ENCODE measurements at regions not wholly inside any gene's neighbourhood (a gene's known extent, or its start where the extent isn't known, plus 50 kb on each side); places are given as distances from the start of the nearest gene placed in this dataset.
"Not testable (repeated sequence)": the region's sequence is repeated elsewhere in the genome, so short reads cannot be mapped to it uniquely, and the experiment has no call there.

- DNase-seq: no peak
These were observed 278.9 kb downstream of the ADGRL2 start for GRCh38 chr1:82079607-82080006.

DNA sequence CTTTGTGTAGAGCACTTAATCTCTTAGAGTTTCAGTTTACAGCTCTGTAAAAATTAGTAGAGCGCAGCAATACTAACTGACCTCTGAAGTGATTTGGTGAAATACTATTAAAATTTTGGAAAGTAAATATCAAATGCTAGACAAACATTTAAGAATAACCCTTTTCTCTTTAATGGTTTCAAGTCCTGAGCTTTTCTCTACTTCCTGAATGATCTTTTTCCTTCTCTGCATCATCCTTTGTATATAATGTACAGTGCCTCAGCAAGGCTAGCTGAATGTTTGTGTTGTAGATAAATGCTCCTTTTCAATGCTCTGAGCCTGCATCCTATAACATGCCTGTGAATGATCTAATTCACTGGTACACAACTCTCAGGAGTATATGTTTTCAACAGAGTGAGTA lies 272.9 kb downstream of the ADGRL2 start:
- no peak for DNase-seq

GRCh38 chr1:82073071-82073470 lies 272.3 kb downstream of the ADGRL2 start:
- no peak for DNase-seq

DNA sequence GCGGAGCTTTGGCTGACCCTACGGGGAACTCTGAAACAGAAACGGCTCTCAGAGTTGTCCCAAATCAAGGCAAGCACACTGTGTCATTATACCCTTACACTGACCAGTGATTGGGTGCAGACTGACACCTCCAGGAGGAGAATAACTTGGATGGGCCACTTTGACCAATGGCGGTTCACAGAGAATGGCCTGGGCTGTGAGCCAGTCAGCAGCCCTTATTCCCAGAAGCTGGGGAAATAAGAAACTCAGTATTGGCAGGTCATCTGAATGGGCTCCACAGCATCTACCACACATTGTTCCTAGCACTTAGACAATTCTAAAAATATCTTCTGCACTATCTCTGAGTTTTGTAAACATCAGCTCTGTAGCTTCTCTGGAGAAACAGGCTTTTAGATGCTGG lies 265.2 kb downstream of the ADGRL2 start:
- DNase-seq: no peak

GRCh38 chr1:82064691-82065090 lies 264.0 kb downstream of the ADGRL2 start:
- DNase-seq: no peak

GRCh38 chr1:82062206-82062605 lies 261.5 kb downstream of the ADGRL2 start:
- no peak for DNase-seq

DNA sequence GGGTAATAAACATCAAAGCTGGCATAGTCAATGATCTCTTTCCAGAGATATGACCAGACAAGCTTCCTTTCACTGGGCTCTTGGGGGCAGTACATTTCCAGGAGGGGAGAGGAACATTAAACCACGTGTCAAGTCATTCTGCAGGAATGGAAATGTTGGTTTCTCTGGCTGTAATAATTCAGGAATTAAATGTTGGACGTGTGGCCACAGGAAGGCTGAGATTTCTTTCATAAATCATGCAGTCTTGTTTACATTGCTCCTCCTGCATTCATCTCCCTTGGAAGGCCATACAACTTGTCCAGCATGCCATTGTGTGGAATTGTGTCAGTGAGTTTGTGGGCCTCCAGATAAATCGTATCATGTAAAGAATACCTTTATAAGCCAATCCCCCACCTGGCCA lies 259.2 kb downstream of the ADGRL2 start:
- no peak for DNase-seq

DNA sequence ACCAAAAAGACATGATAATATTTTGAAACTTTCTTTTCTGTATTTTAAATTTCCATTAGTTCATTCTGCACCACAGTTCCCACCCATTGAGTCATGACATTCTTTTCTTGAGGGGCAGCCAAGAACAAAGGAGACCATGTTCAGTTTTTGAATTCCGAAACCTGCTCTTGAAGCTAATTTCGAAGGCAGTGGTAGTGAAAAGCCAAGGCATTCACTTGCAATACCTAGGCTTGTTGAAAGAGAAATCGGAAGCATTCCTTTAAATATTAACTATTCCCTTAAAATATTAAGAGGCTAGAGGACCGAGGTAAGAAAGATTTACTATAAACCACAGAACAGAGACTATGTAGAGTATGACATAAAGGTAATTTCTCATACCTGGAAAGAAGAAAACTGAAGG lies 256.3 kb downstream of the ADGRL2 start:
- DNase-seq: no peak

GRCh38 chr1:82055375-82055774 lies 254.6 kb downstream of the ADGRL2 start:
- DNase-seq: not testable (repeated sequence)

GRCh38 chr1:82052563-82052962 lies 251.8 kb downstream of the ADGRL2 start:
- no peak for DNase-seq

GRCh38 chr1:82048596-82048995 lies 247.9 kb downstream of the ADGRL2 start:
- DNase-seq: no peak

DNA sequence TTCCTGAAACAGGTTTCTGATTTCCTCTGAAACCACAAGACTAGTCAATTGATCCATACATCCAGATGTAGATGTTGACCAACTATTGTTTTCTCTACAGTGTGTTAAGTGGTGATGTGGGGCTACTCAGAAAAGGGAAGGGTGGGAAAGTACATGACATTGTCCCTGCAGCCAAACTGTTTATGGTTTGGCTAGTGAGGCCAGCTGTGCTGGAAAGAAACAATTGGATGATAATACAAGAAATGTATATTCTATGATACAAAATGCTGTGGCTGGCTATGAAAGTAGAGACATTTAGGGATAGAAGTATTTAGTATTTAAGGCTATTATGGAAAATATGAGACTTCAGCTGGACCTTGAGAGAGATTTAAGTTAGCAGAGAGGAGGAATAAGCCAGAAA lies 244.5 kb downstream of the ADGRL2 start:
- no peak for DNase-seq

- no peak for DNase-seq
These were observed 243.8 kb downstream of the ADGRL2 start for GRCh38 chr1:82044536-82044935.

DNA sequence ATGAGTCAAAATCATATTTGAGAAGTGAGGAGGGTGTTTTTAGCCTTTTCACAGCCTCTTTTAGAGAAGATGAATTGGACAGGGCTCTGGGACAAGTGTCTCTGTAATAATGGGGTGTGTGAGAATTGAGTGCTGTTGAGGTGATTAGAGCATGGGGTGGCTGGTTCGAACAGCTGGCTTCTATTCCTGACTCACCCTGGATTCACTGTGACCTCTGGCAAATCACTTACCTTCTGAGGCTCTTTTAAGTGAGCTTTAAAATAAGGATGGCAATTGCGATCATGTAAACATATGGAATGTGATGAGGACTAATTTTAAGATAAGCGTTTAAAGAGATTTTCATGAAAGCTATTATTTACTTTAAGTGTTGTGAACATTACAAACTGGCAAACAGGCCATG lies 243.4 kb downstream of the ADGRL2 start:
- no peak for DNase-seq

DNA sequence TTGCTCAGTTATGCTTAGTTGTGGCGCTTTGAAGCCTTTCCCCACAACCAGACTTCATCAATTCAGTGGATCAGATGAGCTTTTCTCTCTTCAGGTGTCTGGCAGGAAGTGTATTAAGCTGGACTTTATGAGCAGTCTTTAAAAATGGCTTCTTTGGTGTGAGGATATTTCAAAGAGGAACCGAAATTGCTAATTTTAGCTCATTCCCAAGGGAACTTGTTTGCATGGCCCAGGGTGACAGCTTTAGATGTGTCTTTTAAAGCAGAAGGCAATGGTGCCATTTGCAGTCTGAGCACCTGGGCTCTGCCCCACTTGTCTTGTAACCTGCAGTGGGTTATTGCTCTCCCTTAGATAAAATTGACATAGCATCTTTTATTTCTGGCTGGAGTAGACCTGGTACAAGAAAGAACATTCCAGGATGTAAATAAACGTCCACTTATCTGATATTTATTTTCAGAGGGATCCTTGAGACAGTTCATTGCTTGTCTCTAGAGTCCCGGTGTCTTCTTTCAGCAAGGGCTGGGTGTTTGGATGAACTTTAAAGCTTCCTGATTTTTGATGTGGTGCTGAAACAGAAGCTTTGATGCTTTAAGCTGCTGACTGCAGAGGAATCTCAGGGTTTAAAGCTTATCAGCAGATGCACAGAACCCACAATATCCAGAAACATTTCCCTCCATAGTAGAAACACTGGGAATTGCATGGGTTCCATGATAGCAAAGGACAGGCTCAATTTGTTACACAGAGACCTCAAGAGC lies 241.7 kb downstream of the ADGRL2 start:
- DNase-seq: no peak

Measured in Kasumi-1 (cell line).